HepG2 (cell line): ENCODE measurements at regions not wholly inside any gene's neighbourhood (a gene's known extent, or its start where the extent isn't known, plus 50 kb on each side); places are given as distances from the start of the nearest gene placed in this dataset.

ENCODE experiments used
- ATAC-seq: fragments of 200-7000 bp; cut with Tn5 transposase; 3 replicates; pipeline ENCODE4 v1.9.1; 2020; ENCODE audit warnings: mild to moderate bottlenecking, moderate library complexity
- BruUV-seq: library from RNA; stranded (reverse); fragments of 400-500 nt; replicated peaks from 2 replicates; lab custom pipeline; 2021; lab: Mats Ljungman, UMichigan
- CTCF ChIA-PET: fragments of 300-600 bp; formaldehyde crosslinking; extraction: SDS; loops from one replicate; lab custom pipeline; 2021; ENCODE audit warnings: low total read pairs, inconsistent platforms, low intra/inter-chr PET ratio; lab: Yijun Ruan, JAX
- POLR2A ChIA-PET: fragments of 350-600 bp; sonication (Branson Sonifier 250); formaldehyde crosslinking; loops from one replicate; lab custom pipeline; 2020; ENCODE audit warnings: antibody characterized with exemption, inconsistent platforms; lab: Yijun Ruan, JAX
- DNase-seq: peaks from one replicate; pipeline ENCODE4 v3.0.0-alpha.2; 2015; ENCODE audit warnings: low spot score
- FAIRE-seq: peaks from 3 replicates; lab custom pipeline; 2011; peaks lifted over from hg19 to GRCh38; lab: Jason Lieb, UNC
- H2AFZ ChIP-seq: one replicate; pipeline ENCODE4 v1.6.1; 2011; ENCODE audit warnings: low read length, inconsistent platforms
- H3K27ac ChIP-seq: fragments of 300-600 bp; 3 replicates; pipeline ENCODE4 v1.8.0; 2011; ENCODE audit warnings: mixed run types, mild to moderate bottlenecking, mixed read lengths, low read length, inconsistent platforms; ENCODE audit not compliant: insufficient read depth; ENCODE audit errors: extremely low read length
- H3K27me3 ChIP-seq, 2 experiments: fragments of 200-600 bp in 1 of 2; 2 replicates in 1 of 2; 3 replicates in 1 of 2; pipeline versions ENCODE4 v1.6.0 to v1.8.0; 2011; ENCODE audit warnings: low read length in 2 of 2, mild to moderate bottlenecking in 2 of 2, moderate library complexity in 2 of 2, inconsistent platforms in 1 of 2; ENCODE audit not compliant: insufficient read depth in 2 of 2, control insufficient read depth in 1 of 2
- H3K36me3 ChIP-seq, 2 experiments: fragments of 200-600 bp in 1 of 2; replicated peaks in 1 of 2; 2 replicates in 1 of 2; 3 replicates in 1 of 2; pipeline versions ENCODE4 v1.5.1 to v1.8.0; 2011; ENCODE audit warnings: low read length in 2 of 2, inconsistent platforms in 1 of 2; ENCODE audit not compliant: insufficient read depth in 2 of 2, control insufficient read depth in 1 of 2
- H3K4me1 ChIP-seq: 2 replicates; pipeline ENCODE4 v1.5.1; 2012; ENCODE audit warnings: low read length, inconsistent platforms; ENCODE audit not compliant: insufficient read depth
- H3K4me2 ChIP-seq: 2 replicates; pipeline ENCODE4 v1.6.0; 2011; ENCODE audit warnings: low read depth, low read length, inconsistent platforms
- H3K4me3 ChIP-seq, 3 experiments: fragments of 200-600 bp in 1 of 3; sonication (generic), shearing (Covaris generic) in 1 of 3; replicated peaks in 1 of 3; 2 replicates each; pipeline ENCODE4 v1.5.1; 2011 to 2016; ENCODE audit warnings: low read length in 3 of 3, inconsistent platforms in 2 of 3, low read depth in 2 of 3, mild to moderate bottlenecking in 2 of 3, control low read depth in 1 of 3, mixed read lengths in 1 of 3; ENCODE audit not compliant: insufficient read depth in 1 of 3
- H3K79me2 ChIP-seq: one replicate; pipeline ENCODE4 v1.6.1; 2011; ENCODE audit warnings: low read length, inconsistent platforms; ENCODE audit not compliant: insufficient read depth
- H3K9ac ChIP-seq: 2 replicates; pipeline ENCODE4 v1.6.0; 2011; ENCODE audit warnings: mild to moderate bottlenecking, low read depth, low read length, inconsistent platforms; ENCODE audit not compliant: insufficient read depth
- H3K9me3 ChIP-seq: 2 replicates; pipeline ENCODE4 v1.5.1; 2012; ENCODE audit warnings: mild to moderate bottlenecking, low read length
- H4K20me1 ChIP-seq: 2 replicates; pipeline ENCODE4 v1.6.0; 2011; ENCODE audit warnings: inconsistent platforms, mild to moderate bottlenecking, low read length, moderate library complexity; ENCODE audit not compliant: insufficient read depth
- SRY ChIP-seq: sonication (generic); formaldehyde crosslinking; IDR thresholded peaks from 2 replicates; pipeline ENCODE4 v1.8.0; 2022; ENCODE audit warnings: mild to moderate bottlenecking, missing genetic modification reagents
- ZNF24 ChIP-seq: fragments of 450-650 bp; IDR thresholded peaks from 2 replicates; pipeline ENCODE4 v1.6.1; 2017; ENCODE audit warnings: antibody characterized with exemption, mild to moderate bottlenecking
- ZNF253 ChIP-seq: sonication (generic); formaldehyde crosslinking; IDR thresholded peaks from 2 replicates; pipeline ENCODE4 v1.8.0; 2022; ENCODE audit warnings: mild to moderate bottlenecking, missing genetic modification reagents, borderline replicate concordance
- ZNF619 ChIP-seq: sonication (generic); formaldehyde crosslinking; IDR thresholded peaks from 2 replicates; pipeline ENCODE4 v1.4.0; 2020; ENCODE audit warnings: mild to moderate bottlenecking, missing genetic modification reagents
- ZNF652 ChIP-seq: IDR thresholded peaks from 2 replicates; pipeline ENCODE4 v1.6.1; 2016; ENCODE audit warnings: low read depth, borderline replicate concordance
- WGBS: methylation state at CpG from one replicate; pipeline ENCODE4 v1.1.6; 2017; ENCODE audit warnings: low lambda C conversion rate; 5-methylcytosine and 5-hydroxymethylcytosine counted together
- in situ Hi-C: cut with HindIII; loops from 2 replicates; pipeline ENCODE4 v1.10.0; 2017; ENCODE audit warnings: low pct_unique_long_range_greater_than_20kb; ENCODE audit not compliant: extremely low pct_ligation_motif_present
- intact Hi-C: fragments of 100-400 bp; cut with micrococcal nuclease; formaldehyde crosslinking; loops from one replicate; pipeline ENCODE4 v1.10.0; 2022; ENCODE audit not compliant: unreplicated experiment
- TF ChIP-seq, protein P1 (sequence below): sonication (generic); formaldehyde crosslinking; IDR thresholded peaks from 2 replicates; pipeline ENCODE4 v1.8.1; 2022; ENCODE audit warnings: low read depth, mild to moderate bottlenecking, missing genetic modification reagents
- TF ChIP-seq, protein P2 (sequence below): sonication (generic); formaldehyde crosslinking; IDR thresholded peaks from 2 replicates; pipeline ENCODE4 v1.5.0; 2020; ENCODE audit warnings: missing genetic modification reagents
- TF ChIP-seq, protein P3 (sequence below): sonication (generic); formaldehyde crosslinking; IDR thresholded peaks from 2 replicates; pipeline ENCODE4 v1.4.0; 2020; ENCODE audit warnings: missing genetic modification reagents, borderline replicate concordance
- TF ChIP-seq, protein P4 (sequence below): IDR thresholded peaks from 2 replicates; pipeline ENCODE4 v1.6.1; 2018; ENCODE audit warnings: missing genetic modification reagents
- TF ChIP-seq, protein P5 (sequence below): sonication (generic); formaldehyde crosslinking; IDR thresholded peaks from 2 replicates; pipeline ENCODE4 v1.4.0; 2020; ENCODE audit warnings: mild to moderate bottlenecking, low read depth, missing genetic modification reagents
- TF ChIP-seq, protein P6 (sequence below): IDR thresholded peaks from 2 replicates; pipeline ENCODE4 v1.6.1; 2012; ENCODE audit warnings: low read length, improper control_type of control experiment

DNA sequence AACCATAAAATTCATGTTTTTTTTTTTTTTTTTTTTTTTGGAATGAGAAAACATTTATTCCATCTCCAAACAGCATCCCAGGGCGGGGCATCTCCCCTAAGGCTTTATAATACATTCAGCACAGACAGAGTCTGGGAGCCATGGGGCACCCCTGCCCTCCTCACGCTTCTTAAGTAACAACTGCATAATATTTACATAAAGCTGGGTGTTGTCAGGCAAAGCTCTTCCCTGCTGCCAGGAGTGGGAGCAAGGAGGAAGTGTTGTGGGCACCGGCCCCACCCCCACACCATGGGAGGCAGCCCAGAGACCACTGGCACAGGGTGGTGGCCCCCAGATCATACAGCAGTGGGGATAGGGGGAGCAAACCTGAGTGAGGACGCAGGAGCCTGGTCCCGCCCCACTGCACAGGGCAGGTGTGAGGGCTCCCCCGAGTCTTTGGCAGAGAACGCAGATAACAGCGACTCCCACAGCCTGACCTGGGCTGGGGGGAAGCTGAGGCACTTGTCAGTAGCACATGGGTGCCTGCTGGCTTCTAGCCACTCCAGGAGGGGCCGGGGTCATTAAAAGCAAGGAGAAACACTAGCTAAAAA, 86.1 kb upstream of the CEP78 start:
- H3K4me1 ChIP-seq = no peaks in the 10 kb centered on the region
- WGBS = 44% methylated on average over 6 of the region's 9 CpGs
- TF ChIP-seq SRY = no peak
- no peak for TF ChIP-seq ZNF253
- no peak for TF ChIP-seq ZNF652 (CRISPR knock-in tag)
- TF ChIP-seq, protein P1, sequence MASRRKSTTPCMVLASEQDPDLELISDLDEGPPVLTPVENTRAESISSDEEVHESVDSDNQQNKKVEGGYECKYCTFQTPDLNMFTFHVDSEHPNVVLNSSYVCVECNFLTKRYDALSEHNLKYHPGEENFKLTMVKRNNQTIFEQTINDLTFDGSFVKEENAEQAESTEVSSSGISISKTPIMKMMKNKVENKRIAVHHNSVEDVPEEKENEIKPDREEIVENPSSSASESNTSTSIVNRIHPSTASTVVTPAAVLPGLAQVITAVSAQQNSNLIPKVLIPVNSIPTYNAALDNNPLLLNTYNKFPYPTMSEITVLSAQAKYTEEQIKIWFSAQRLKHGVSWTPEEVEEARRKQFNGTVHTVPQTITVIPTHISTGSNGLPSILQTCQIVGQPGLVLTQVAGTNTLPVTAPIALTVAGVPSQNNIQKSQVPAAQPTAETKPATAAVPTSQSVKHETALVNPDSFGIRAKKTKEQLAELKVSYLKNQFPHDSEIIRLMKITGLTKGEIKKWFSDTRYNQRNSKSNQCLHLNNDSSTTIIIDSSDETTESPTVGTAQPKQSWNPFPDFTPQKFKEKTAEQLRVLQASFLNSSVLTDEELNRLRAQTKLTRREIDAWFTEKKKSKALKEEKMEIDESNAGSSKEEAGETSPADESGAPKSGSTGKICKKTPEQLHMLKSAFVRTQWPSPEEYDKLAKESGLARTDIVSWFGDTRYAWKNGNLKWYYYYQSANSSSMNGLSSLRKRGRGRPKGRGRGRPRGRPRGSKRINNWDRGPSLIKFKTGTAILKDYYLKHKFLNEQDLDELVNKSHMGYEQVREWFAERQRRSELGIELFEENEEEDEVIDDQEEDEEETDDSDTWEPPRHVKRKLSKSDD (CRISPR knock-in tag) = no peak
- TF ChIP-seq, protein P2, sequence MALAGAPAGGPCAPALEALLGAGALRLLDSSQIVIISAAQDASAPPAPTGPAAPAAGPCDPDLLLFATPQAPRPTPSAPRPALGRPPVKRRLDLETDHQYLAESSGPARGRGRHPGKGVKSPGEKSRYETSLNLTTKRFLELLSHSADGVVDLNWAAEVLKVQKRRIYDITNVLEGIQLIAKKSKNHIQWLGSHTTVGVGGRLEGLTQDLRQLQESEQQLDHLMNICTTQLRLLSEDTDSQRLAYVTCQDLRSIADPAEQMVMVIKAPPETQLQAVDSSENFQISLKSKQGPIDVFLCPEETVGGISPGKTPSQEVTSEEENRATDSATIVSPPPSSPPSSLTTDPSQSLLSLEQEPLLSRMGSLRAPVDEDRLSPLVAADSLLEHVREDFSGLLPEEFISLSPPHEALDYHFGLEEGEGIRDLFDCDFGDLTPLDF = no peak
- no peak for TF ChIP-seq ZNF24
- TF ChIP-seq, protein P3, sequence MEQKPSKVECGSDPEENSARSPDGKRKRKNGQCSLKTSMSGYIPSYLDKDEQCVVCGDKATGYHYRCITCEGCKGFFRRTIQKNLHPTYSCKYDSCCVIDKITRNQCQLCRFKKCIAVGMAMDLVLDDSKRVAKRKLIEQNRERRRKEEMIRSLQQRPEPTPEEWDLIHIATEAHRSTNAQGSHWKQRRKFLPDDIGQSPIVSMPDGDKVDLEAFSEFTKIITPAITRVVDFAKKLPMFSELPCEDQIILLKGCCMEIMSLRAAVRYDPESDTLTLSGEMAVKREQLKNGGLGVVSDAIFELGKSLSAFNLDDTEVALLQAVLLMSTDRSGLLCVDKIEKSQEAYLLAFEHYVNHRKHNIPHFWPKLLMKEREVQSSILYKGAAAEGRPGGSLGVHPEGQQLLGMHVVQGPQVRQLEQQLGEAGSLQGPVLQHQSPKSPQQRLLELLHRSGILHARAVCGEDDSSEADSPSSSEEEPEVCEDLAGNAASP = no peak
- TF ChIP-seq, protein P4, sequence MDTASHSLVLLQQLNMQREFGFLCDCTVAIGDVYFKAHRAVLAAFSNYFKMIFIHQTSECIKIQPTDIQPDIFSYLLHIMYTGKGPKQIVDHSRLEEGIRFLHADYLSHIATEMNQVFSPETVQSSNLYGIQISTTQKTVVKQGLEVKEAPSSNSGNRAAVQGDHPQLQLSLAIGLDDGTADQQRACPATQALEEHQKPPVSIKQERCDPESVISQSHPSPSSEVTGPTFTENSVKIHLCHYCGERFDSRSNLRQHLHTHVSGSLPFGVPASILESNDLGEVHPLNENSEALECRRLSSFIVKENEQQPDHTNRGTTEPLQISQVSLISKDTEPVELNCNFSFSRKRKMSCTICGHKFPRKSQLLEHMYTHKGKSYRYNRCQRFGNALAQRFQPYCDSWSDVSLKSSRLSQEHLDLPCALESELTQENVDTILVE = no peak
- TF ChIP-seq, protein P5, sequence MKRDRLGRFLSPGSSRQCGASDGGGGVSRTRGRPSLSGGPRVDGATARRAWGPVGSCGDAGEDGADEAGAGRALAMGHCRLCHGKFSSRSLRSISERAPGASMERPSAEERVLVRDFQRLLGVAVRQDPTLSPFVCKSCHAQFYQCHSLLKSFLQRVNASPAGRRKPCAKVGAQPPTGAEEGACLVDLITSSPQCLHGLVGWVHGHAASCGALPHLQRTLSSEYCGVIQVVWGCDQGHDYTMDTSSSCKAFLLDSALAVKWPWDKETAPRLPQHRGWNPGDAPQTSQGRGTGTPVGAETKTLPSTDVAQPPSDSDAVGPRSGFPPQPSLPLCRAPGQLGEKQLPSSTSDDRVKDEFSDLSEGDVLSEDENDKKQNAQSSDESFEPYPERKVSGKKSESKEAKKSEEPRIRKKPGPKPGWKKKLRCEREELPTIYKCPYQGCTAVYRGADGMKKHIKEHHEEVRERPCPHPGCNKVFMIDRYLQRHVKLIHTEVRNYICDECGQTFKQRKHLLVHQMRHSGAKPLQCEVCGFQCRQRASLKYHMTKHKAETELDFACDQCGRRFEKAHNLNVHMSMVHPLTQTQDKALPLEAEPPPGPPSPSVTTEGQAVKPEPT = no peak
- TF ChIP-seq ZNF619 (CRISPR knock-in tag) = no peak
- TF ChIP-seq, protein P6, sequence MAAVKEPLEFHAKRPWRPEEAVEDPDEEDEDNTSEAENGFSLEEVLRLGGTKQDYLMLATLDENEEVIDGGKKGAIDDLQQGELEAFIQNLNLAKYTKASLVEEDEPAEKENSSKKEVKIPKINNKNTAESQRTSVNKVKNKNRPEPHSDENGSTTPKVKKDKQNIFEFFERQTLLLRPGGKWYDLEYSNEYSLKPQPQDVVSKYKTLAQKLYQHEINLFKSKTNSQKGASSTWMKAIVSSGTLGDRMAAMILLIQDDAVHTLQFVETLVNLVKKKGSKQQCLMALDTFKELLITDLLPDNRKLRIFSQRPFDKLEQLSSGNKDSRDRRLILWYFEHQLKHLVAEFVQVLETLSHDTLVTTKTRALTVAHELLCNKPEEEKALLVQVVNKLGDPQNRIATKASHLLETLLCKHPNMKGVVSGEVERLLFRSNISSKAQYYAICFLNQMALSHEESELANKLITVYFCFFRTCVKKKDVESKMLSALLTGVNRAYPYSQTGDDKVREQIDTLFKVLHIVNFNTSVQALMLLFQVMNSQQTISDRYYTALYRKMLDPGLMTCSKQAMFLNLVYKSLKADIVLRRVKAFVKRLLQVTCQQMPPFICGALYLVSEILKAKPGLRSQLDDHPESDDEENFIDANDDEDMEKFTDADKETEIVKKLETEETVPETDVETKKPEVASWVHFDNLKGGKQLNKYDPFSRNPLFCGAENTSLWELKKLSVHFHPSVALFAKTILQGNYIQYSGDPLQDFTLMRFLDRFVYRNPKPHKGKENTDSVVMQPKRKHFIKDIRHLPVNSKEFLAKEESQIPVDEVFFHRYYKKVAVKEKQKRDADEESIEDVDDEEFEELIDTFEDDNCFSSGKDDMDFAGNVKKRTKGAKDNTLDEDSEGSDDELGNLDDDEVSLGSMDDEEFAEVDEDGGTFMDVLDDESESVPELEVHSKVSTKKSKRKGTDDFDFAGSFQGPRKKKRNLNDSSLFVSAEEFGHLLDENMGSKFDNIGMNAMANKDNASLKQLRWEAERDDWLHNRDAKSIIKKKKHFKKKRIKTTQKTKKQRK = no peak
- no peak overlapping the region for H2AFZ ChIP-seq
- H3K27me3 ChIP-seq = no peaks in the 10 kb centered on the region
- no peak for DNase-seq
- no peak overlapping the region for H3K9ac ChIP-seq
- H3K9me3 ChIP-seq = no peaks in the 10 kb centered on the region
- no TSS peak for BruUV-seq
- no peak for ATAC-seq
- H3K4me3 ChIP-seq = no peak overlapping the region
- H3K36me3 ChIP-seq = no peaks in the 10 kb centered on the region
- CTCF ChIA-PET = no interaction called here
- no peak overlapping the region for H3K4me2 ChIP-seq
- H3K79me2 ChIP-seq = no peaks in the 10 kb centered on the region
- intact Hi-C loops = no loop called here
- H3K27ac ChIP-seq = no peak overlapping the region
- in situ Hi-C loops = no loop called here
- no peak for FAIRE-seq
- H4K20me1 ChIP-seq = no peaks in the 10 kb centered on the region
- POLR2A ChIA-PET = no interaction called here
